EH (cell line): ENCODE measurements at regions not wholly inside any gene's neighbourhood (a gene's known extent, or its start where the extent isn't known, plus 50 kb on each side); places are given as distances from the start of the nearest gene placed in this dataset.
A peak's percentile ranks its signal among the peaks of the same experiment; 100 is the strongest.
"Not testable (repeated sequence)": the region's sequence is repeated elsewhere in the genome, so short reads cannot be mapped to it uniquely, and the experiment has no call there.

ENCODE experiments used
- DNase-seq: peaks from one replicate; pipeline ENCODE4 v3.0.0-alpha.2; 2015; ENCODE audit warnings: low read depth

DNA sequence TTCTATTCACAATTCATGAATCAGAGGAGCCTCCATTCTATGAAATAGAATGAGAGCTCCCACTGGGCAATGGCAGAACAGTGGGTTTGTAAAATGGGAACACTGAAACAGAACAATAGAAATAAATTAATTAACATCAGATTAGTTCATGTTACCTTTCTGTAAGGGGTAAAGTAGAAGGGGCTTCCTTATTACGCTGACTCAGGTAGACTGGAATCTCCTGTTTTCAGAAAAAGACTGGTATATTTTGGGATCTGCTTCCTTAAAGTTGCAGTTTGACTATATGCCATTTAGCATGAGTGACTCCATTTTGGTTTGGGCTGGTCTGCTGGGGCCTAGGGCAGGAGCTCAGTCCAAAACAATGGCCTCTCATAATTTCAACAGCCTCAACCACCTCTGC is 52.8 kb upstream of the ZFAND3 start:
- no peak for DNase-seq

DNA sequence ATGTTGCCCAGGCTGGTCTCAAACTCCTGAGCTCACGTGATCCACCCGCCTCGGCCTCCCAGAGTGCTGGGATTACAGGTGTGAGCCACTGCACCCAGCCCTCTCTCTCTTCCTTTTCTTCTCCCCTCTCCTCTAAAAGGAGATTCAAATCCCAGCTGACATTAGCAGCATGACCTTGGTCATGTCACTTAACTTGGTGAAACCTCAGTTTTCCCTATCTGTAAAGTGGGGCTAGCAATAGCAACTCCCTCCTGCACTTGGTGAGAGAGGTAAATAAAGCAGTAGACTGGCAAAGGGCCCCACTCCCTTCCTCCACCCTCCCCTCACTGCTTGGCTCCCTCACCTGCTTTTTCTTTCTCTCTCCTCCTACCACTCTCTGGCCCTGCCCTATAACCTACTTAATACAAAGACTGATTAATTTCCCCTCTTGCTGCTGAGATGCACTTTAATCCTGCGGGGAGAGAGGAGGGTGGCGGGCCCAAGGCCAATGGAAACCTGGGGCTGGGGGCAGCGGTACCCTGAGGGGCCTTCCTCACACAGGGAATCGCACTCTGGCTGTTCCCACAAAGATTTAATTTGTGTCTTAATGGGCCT is 54.2 kb upstream of the ZFAND3 start:
- no peak for DNase-seq

DNA sequence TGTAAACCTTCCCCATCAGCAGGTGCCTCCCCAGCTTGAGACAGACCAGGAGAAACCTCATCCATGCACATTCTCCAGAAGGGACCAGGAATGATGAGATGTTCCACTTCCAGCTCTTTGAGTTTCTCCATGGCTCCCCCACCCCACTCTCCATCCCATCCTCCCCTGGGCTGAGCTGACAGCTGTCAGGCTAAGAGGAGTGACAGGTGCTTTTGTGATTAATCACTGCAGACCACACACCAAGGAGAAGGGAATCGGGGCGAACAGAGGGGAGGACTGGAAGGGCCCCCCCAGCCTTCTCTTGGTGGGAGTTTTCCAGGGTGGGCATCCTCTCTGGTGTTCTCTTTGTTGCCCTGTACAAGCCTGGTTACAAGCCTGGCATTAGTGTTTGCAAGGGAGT is 56.1 kb upstream of the ZFAND3 start:
- DNase-seq: no peak

DNA sequence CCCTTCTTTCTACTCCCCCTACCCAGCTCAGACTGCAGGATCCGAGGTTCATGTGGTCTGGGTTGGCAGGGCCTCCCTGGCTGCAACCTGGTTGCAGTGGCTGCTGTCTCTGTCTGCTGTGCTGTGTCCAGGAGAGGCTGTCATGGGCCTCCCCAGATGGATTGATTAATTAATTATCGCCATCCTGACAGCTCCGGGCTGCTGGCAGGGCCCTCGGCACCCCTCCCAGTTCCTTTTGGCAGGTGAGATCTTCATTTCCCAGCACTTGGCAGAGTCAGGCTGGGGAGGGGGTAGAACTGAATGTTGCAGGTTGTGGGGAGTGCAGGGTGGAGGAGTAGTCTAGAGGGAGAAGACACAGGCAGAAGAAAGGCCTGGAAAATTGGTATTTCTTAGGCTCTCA is 56.7 kb upstream of the ZFAND3 start:
- no peak for DNase-seq

DNA sequence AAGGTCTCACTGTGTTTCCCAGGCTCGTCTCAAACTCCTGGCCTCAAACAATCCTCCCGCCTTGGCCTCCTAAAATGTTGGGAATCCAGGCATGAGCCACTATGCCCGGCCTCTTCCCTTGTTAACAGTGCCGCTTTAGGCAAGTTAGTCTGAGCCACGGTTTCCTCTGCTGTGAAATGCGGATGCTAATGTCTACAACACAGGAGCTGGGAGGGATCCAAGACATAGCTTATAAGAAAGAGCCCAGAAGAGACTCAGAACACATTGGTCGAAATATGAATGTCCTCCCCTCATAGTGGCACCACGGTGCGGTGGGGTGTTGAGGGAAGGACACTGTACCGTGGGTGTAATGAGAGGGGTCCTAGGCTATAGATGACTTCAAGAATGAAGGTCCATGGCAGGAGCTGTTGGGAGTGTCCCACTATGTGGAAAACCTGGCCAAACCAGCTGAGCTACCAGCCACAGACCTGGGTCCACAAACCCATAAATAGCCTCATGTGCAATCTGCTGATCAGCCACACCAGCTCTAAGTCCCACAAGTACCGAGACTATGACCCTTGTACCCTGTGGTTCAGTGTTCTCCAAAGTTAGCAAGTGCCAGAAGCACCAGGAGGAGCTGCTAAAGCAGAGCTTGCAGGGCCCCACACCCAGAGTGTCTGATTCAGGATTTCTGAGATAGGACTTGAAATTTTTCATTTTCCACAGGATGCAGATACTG is 57.8 kb upstream of the ZFAND3 start:
- no peak for DNase-seq

DNA sequence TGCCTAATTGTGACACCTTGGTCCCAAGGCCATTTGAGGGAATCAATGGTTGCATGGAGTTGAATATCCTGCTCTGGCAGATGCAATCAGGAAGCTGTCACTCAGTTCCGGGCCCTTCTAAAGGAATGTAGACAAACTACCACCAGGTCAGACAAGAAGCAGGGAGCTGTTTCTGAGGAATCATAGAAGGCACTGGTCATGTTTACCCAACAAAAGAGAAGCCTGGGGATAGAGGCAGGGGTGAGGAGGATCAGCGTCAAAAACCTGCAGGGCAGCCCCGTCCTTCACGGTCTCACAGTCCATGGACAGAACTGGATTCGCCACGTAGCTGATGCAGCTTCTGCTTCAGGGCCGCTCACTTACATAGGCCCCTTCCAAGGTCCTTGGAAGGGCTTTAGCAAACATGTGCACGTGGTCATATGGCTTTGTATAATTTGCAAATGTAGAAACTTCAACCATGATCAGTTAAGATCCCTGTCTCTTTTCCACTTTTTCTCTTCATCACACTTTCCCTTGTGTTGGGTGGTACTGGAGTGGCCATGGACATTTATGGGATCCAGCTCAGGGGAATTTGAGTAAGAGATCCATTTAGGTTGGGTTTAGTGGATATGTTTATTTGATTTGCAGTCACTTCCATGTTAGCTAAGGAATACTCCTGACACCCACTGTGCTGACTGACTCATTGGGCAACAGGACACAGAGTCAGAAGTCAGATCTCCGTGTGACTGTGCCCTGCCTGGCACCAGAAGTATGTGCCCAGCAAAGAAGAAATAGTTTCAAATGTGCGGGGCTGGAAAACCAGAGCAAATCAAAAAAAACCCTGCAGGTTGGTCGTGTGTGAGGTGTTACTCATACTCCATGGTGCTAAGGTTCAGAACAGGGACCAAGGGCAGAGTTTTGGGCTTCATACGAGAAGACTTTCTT is 60.0 kb upstream of the ZFAND3 start:
- peak; percentile 14 for DNase-seq

DNA sequence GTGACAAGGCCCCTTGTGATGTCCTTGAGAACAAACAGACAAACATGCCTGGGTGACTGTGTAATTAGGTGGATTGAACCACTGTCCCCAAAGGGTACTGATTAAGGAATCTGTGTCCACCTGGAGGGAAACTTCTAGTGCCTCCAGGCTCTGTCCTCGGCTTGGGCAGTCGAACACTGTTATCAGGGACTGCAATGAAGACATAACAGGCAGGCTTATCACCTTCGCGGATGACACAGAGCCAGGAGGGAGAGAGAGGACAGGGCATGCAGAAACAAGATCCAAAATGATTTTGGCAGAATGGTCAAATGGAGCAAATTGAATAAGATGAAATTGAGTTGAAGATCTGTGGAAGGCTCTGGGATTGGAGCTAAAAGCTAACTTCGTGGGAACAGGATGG is 60.9 kb upstream of the ZFAND3 start:
- DNase-seq: no peak

DNA sequence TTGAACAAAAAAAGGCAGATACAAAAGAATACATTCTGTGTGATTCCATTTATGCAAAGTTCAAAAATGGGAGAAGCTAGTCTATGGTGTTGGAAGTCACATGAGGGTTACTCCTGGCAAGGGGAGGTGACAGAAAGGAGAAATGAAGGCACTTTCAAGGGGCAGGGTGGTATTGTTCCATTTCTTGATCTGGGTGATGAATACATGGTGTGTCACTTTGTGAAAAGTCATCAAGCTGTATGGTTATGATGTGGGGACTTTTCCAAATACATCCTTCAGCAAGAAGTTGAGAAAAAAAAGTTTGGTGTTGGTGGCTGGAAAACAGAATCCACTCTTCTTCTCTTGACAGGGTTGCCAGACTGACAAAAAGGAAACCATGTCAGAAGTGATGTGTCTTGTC is 60.6 kb upstream of the MDGA1 start:
- DNase-seq: no peak

DNA sequence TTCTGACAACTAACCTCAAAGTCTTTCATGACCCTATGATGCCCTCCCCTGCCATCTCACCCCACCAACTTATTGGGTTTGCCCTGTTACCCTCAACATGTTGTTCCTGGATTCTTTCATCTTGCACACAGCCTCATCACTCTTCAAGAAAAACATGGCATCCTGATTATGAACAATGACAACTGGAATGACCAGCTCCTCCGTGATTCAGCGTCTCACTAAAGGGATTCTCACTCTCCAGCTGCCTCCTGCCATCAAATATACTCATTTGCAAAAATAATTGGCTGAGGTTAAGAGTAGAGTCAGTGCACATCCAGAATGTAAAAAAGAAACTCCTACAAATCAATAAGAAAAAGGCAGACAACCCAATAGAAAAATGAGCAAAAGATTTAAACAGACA is 59.7 kb upstream of the MDGA1 start:
- no peak for DNase-seq

DNA sequence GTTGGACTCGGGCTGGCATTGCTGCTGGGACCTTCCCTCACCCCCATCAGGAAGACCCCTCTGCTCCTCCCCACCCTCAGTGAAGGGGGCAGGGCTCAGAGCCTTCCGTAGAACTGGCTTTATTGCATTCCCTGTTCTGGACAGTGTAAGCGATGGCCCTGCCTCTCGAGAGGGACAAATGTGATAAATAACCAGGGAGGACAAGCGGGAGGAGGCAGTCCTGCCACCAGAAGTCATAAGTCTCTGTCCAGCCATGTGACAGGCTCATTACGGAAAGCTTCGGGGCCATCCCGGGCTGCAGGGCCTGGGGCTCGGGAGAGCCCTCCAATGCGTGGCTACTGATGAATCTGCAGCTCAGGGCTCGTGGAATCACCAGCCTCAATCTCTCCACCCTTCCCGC is 58.5 kb upstream of the MDGA1 start:
- DNase-seq: no peak

DNA sequence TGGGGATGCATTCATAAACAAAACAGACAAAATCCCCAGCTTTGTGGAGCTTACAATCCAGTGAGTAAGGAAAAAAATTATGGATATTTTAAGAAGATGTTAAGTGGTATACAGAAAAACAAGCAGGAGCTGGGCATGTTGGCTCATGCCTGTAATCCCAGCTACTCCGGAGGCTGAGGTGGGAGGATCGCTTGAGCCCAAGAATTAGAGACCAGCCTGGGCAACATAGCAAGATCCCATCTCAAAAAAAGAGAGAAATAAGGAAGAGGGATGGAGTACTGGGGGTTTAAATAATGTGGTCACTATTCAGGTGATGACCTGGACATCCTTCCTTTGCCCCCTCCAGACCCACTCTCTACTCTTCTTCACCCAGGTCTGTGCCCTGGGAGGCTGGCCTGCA is 55.0 kb upstream of the MDGA1 start:
- DNase-seq: no peak

DNA sequence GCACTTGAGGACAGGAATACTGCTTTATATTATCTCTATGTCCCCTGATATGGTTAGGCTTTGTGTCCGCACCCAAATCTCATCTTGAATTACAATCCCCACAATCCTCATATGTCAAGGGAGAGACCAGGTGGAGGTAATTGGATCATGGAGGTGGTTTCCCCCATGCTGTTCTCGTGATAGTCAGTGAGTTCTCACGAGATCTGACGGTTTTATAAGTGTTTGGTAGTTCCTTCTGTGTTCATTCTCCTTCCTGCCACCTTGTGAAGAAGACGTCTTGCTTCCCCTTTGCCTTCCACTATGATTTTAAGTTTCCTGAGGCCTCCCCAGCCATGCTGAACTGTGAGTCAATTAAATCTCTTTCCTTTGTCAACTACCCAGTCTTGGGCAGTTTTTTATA is 51.7 kb upstream of the MDGA1 start:
- not testable (repeated sequence) for DNase-seq

DNA sequence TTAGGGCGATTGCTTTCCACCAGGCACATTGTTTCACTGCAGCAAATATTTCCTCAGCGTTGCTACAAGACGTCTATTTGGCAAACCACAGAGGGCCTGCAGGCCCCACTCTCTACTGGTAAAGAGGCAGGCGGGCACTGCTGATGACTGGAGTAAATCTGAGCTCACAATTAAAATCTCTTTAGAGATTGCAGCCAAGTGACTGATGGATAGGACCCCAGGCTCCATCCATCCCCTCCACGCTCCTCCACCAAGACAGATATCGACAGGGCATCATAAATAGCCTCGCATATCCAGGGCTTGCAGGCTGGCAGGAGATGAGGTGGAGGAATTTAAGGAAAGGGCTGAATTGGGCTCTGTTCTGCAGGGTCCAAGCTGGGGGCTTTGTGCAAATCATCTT is 50.4 kb upstream of the MDGA1 start:
- no peak for DNase-seq
